GM21825 (cell line): ENCODE measurements at regions not wholly inside any gene's neighbourhood (a gene's known extent, or its start where the extent isn't known, plus 50 kb on each side); places are given as distances from the start of the nearest gene placed in this dataset.

ENCODE experiments used
- ATAC-seq: cut with Tn5 transposase; IDR thresholded peaks from one replicate; pipeline ENCODE4 v1.9.1; 2021; ENCODE audit warnings: mild to moderate bottlenecking, moderate library complexity; ENCODE audit not compliant: unreplicated experiment

- no peak for ATAC-seq
These were observed 172.7 kb upstream of the LRFN2 start for GRCh38 chr6:40759838-40760237.

- ATAC-seq = no peak
These were observed 172.1 kb upstream of the LRFN2 start for GRCh38 chr6:40759264-40759663.

DNA sequence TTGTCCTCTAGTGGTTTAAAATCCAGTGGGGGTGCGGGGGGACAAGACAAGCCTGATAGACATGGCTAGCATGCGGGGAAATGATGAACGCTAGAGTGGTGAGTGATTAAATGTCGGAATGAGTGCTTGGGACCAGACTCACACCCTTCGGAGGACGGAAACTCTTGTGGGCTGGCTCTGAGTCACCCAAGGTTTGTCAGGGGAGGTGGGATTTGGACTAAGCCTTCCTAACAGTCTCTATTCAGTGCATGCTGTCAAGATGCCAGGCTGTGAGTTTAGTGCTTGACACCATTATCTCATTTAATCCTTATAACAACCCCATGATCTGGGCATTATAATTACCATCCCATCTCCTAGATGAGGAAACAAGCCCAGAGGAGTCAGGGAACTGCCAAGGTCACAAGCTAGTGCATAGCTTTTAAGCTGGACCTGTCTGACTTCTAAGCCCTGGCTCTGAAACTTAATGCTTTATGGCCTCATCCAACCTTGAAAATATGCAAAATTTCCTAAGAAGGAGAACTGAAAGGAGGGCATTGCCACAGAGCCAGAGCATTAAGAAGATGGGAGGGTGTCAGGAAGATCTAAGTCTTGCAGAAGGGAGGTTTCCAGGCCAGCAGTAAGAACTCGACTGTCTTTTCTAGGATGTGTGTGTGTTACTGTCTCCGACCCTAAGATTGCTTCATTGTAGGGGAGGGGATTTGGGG is 168.7 kb upstream of the LRFN2 start:
- no peak for ATAC-seq

DNA sequence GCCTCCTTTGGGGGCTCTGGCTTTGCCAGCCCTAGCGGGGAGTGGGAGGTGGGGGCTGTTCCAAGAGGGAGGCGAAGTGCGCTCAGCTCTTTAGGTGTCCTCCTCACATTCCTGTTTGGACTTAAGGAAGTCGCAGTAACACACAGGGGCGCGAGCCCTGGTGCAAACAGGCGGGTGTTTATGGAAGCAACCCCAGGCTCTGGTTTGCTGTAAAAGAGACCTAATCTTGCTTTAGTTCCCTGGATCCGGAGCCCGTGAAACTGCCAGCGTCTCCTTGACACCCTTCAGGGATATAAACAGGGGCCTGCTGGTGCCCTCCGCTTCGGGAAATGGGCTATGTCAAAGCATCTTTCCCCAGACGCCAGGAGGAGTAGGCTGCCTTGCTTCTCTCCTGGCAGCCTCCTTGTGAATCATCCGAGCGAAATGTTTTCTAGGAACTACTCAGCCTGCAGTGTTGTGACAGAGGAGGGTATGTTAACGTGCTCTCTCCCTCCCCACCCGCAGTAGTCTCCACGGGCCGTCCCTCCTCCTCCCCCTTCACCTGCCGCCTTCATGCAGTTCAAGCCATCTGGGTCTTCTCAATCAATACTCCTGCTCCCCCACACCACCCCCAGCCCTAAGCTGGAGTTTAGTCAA is 168.0 kb upstream of the LRFN2 start:
- no peak for ATAC-seq

GRCh38 chr6:40754461-40755045 is 167.4 kb upstream of the LRFN2 start:
- ATAC-seq = no peak

DNA sequence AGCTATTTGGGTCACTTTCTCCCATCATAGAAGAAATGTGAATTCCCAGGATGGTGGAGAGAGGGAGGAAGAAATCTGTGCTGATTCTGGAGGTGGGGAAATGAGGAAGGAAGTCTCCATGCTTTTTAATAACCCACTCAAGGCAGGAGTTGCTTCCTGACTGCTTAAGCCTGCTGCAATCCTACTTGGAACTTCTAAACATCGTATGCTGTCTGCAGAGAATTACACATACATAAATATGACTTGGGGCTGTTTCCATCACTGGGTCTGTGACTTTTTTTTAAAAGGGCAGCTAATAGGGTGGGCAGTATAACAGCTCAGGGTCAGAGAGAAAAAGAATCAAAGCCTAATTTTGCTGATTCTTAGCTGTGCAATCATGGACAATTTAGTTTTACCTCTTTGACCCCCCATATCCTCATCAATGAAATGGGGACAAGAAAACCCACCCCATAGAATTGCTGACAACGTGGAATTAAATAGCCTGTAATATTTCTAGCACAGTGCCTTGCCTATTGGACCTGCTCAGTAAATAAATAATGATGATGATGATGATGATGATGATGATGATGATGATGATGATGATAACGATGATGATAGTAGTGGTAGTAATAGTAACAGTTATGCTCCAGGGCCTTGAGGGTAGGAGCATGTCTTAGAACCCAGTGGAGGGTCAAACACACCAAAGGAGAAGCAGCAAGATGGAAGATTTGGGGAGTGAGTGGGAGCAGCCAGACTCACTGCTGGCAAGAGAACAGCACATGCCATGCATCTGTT is 166.7 kb upstream of the LRFN2 start:
- ATAC-seq = no peak

- ATAC-seq = no peak
These were observed 165.9 kb upstream of the LRFN2 start for GRCh38 chr6:40753048-40753447.

DNA sequence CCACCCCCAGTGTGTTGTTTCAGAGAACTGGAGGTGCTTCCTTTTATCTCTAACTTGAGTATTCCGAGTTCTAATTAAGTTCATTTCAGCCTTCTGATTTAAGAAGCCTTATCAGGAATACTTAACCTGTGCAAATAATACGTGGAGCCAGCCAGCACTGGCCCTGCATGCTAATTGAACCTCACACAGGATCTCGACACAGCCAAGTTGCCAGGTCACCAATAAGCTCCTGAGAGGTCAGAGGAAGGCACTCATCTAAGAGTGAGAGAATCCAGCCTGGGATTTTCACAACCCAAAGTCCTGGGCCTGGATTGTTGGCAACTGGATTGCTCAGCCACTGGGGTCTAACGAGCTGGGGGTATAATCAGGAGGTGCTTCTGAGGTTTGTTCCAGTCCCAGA is 157.7 kb upstream of the LRFN2 start:
- no peak for ATAC-seq

DNA sequence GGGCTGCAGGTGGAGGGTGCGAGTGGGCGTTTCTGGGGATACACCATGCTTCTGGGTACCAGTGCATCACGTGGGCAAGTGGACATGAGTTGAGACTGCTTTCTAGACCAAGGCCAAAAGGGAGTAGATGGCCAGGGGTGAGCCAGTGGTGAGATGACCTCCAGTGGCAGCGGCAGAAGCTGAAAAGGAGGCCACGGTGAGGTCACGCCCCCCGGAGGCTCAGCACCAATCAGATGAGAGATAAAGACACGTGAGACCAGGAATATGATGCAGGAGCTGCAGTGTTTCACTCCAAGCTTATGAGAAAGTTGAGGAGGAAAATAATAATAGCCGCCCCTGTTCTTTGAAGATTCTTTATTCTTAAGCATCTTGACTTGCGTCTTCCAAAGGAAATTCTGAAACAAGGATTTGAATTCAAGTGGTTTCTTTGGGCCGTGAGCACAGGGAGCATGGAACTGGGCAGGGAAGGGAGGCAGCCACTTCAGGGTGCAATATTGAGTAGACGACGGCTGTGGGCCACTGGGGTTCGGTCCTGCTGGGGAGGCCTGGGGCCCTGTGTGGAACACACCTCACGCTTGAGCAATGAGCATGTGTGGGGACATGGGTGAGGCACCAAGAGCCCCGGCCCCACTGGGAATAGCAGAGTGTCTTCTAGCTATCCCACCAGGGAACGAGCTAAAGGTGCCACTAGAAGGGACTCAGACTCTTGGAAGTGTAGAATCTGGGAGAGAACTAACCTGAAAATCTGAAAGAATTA is 156.7 kb upstream of the LRFN2 start:
- ATAC-seq = no peak

GRCh38 chr6:40743226-40743625 is 156.1 kb upstream of the LRFN2 start:
- no peak for ATAC-seq

GRCh38 chr6:40740518-40740917 is 153.4 kb upstream of the LRFN2 start:
- no peak for ATAC-seq

DNA sequence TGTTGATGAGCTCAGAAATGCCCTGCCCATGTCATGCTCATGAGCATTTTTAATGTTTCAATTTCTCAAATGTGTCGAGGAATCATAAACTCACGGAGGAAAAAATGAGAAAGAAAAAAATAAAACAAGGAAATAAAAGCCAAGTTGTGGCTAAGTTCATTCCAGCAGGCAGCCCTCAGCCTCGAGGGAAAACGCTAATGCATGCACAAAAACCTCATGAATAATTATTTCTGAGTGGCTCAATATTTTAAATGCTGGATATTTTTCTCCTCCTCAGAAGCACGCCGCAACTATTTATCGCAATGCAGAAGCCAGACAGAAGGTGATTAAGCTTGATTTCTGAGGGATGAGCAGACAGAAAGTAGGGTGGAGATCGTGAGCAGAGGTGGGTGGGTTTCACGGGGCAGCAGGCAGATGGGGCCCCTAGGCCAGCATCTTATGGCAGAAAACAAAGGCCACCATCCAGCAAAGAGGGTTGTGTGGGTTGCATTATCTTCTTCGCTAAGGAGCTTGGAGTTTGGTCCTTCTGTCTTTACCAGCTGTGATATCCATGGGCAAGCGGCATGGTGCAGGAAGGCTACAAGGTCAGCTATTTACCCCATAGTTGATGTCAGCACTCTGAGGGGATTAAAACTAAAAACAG is 151.5 kb upstream of the LRFN2 start:
- no peak for ATAC-seq

- ATAC-seq = no peak
These were observed 148.4 kb upstream of the LRFN2 start for GRCh38 chr6:40735521-40735920.

- no peak for ATAC-seq
These were observed 148.0 kb upstream of the LRFN2 start for GRCh38 chr6:40735121-40735520.

DNA sequence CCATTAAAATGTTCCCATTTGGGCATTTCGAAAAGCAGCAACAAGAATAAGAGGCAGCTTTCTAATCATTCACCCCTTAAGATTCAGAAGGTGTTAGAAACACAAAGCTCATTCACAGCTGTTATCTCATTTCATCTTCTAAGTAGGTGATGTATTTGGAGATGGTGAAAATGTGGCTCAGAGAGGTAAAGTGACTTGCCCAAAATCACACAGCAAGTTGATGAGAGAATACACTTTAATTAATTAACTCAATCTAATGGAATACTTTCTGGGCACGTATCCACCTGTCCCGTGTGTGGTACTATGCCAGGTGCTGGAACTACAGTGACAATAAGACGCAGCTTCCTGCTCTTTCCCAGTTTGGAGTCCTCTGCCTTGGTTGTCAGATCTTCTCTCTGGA is 147.4 kb upstream of the LRFN2 start:
- ATAC-seq = no peak

GRCh38 chr6:40733770-40734396 is 146.7 kb upstream of the LRFN2 start:
- no peak for ATAC-seq

DNA sequence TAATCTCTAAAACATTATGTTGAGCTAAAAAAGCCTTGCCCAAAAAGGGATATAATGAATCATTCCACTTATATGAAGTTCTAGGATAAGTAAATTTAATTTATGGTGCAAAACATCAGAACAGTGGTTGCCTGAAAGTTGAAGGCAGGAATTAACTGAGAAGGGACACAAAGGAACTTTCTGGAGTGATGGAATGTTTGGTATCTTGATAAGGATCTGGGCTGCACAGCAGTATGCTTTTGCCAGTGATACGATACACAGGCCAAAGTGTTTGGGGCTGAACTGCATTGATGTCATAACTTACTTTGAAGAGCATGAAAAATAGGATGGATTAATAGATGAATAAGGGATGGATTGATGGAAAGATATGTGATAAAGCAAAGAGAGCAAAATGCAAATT is 146.1 kb upstream of the LRFN2 start:
- no peak for ATAC-seq

DNA sequence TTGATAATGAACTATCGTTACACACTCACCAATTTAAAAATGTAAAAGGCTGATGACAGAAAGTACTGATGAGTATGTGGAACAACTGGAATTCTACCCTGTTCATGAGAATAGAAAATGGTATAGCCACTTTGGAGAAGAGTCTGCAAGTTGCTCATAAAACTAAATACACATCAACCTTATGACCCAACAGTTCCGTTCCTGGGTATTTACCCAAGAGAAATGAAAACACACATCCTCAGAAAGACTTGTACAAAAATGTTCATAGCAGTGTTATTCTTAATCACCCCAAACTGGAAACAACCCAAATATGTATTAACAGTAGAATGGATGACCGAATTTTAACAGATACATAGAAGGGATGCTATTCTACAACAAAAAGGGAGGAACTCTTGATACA is 145.7 kb upstream of the LRFN2 start:
- no peak for ATAC-seq

DNA sequence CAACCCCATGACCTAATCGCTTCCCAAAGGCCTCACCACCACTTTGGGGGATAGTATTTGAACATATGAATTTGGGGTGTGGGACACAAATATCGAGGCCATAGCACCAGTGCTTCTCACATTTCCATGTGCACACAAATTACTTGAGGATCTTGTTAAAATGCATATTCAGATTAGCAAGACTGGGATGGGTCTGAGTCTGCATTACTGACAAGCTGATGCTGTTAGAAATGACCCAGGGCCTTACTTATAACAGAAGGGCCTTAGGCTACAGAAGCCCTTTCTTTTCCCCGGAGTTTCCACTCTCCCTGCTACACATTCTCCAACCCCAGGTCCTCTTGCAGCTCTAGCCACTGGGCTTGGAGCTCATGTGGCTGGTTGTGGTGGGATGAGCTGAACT is 141.5 kb upstream of the LRFN2 start:
- no peak for ATAC-seq

- ATAC-seq = no peak
These were observed 140.1 kb upstream of the LRFN2 start for GRCh38 chr6:40727271-40727670.
